Skeletal muscle satellite cell (primary cell): ENCODE measurements at regions not wholly inside any gene's neighbourhood (a gene's known extent, or its start where the extent isn't known, plus 50 kb on each side); places are given as distances from the start of the nearest gene placed in this dataset.

Experiments used
- H3K27me3 ChIP-seq: 2 replicates; pipeline ENCODE4 v1.7.0; 2013; ENCODE audit warnings: low read length; ENCODE audit not compliant: control insufficient read depth, insufficient read depth
- H3K36me3 ChIP-seq: 2 replicates; pipeline ENCODE4 v1.7.0; 2013; ENCODE audit warnings: mild to moderate bottlenecking, control low read depth, low read length; ENCODE audit not compliant: insufficient read depth
- H3K4me1 ChIP-seq: 2 replicates; pipeline ENCODE4 v1.7.0; 2013; ENCODE audit warnings: low read length; ENCODE audit not compliant: control insufficient read depth, insufficient read depth
- H3K4me2 ChIP-seq: 2 replicates; pipeline ENCODE4 v1.7.0; 2013; ENCODE audit warnings: mild to moderate bottlenecking, low read length
- H3K4me3 ChIP-seq: 2 replicates; pipeline ENCODE4 v1.7.0; 2013; ENCODE audit warnings: low read length
- H3K9ac ChIP-seq: 2 replicates; pipeline ENCODE4 v1.7.0; 2013; ENCODE audit warnings: mild to moderate bottlenecking, low read depth, low read length, moderate library complexity
- H3K9me3 ChIP-seq: replicated peaks from 2 replicates; pipeline ENCODE4 v1.7.0; 2013; ENCODE audit warnings: mild to moderate bottlenecking, control low read depth, low read length

DNA sequence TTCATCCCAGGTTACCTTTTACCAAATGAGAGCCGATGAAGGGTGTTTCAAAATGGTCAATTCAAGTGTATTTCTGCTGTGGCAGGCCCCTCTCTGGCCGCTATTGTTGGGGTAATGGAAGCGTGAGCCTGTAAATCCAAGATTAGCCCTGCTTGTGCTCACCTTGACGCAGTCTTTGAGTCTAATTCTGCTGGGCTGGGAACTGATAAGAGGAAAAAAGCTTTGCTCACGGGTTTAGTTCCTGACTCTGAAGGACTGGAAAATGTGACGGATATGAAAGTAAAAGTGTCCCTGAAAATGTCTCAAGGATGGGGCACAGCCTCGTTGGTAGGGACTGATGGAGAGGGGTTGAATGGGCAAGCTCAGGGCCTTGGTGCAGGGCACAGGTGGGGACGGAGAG lies 125.9 kb upstream of the GALNT2 start:
- H3K9me3 ChIP-seq = no peaks in the 10 kb centered on the region
- H3K36me3 ChIP-seq = no peaks in the 10 kb centered on the region
- peaks cover 11% of the 10 kb centered on the region for H3K4me1 ChIP-seq
- no peak overlapping the region for H3K4me3 ChIP-seq
- no peak overlapping the region for H3K9ac ChIP-seq
- no peak overlapping the region for H3K4me2 ChIP-seq
- no peaks in the 10 kb centered on the region for H3K27me3 ChIP-seq

DNA sequence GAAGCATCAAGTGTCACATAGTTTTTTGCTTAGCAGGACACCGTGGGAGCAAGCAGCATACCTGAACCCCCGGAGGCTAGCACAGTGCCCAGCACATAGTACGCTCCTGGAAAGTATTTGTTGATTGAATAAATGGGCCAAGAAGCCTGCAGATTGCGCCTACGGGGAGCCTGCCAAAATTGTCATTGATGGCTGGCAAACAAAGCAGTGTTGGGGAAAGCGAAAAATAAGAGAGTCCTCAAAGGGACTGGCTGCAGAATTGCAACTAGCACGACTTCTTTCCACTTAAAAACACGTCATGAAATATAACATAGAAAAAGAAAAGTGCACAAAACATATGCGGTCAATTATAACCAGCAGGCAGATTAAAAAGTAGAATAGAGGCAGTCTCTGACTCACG lies 125.2 kb upstream of the GALNT2 start:
- Histone ChIP-seq H3K4me1 (peaks cover 11% of the 10 kb centered on the region), H3K9me3 (no peaks in the 10 kb centered on the region), H3K4me3 (no peak overlapping the region), H3K9ac (no peak overlapping the region), H3K27me3 (no peaks in the 10 kb centered on the region), H3K4me2 (no peak overlapping the region), H3K36me3 (no peaks in the 10 kb centered on the region)

DNA sequence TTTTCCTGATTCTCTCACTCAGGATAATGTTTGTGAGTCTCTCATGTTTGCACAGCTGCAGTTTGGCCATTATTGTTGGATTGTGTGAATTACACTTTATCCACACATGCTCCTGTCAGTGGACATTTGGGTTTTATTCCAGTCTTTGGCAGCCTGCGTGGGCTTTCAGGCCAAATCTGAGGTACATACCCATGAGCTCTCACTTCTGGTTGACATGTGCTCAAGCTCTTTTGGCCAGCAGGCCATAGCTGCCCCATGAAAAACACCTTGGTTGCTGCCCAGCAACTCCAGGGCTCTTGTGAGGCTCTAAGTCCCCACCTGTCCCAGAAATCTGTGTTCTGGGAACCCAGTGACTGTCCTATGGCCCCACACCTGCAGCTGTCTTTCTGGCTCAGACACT lies 124.5 kb upstream of the GALNT2 start:
- no peaks in the 10 kb centered on the region for H3K27me3 ChIP-seq
- H3K4me3 ChIP-seq = no peak overlapping the region
- H3K4me1 ChIP-seq = peaks cover 11% of the 10 kb centered on the region
- no peak overlapping the region for H3K9ac ChIP-seq
- H3K36me3 ChIP-seq = no peaks in the 10 kb centered on the region
- no peak overlapping the region for H3K4me2 ChIP-seq
- H3K9me3 ChIP-seq = no peaks in the 10 kb centered on the region

DNA sequence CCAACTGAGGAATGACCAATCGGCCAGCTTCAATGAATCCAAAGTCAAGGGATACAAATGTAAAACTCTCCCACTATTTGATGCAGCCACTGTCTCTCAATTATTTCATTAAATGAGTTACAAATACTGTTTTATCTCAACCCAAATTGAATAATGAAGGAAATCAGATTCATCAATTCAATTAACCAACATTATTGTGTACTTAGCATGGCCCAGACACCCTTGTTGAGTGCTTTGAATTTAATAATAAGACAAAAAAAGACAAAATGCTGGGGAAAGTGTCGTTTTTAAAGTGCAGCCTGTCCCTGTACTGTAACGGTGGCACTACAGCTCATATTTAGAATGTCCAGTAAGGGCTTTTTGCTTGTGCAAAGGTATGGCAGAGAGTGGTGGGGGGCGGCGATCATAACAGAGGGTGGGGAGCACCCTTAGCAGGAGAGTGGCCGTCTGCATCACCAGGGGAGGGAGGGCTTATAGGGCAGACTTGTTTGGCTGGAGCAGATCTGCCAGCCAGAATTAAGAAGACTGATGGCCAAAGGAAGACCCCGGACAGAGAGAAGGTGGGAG lies 123.8 kb upstream of the GALNT2 start:
- H3K9ac ChIP-seq = no peak overlapping the region

DNA sequence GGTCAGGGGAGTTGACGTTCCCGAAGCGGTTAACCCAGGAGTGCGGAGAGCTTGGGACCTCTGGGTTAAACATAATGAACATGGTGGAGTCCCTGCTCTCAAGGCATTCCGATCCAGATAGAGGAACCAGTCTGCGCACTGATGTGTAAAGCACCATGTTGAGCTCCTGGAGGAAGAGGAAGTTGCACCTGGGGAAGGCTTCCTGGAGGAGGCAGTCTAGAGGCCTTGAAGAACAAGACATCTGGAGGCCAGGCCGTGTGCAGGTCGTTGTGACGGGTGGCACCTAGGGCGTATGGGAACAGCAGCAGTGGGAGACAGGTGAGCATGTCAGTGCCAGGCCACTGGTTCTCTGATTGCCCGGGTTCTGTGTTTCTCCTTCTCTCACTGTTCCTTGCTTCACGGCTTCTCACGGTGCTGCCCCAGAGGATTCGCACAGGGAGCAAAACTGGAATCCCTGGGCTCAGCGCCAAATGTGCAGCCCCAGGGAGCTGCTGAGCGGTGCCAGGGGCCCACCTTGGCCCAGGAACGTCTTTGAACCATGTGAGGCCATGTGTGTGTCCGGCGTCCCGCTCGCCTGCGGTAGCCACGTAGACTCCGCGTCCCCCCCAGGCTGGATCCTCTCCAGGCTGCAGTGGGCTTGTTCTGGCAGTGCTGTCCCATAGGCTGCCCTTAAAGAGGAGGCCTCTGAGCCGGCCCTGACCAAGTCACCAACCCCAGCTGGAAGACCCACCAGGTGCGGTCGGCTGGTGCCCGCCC lies 122.9 kb upstream of the GALNT2 start:
- Histone ChIP-seq H3K4me2 (no peak overlapping the region), H3K4me3 (no peak overlapping the region)

More for the DNA sequence above, 123.8 kb upstream of the GALNT2 start:
- Histone ChIP-seq H3K36me3 (no peaks in the 10 kb centered on the region), H3K9me3 (no peaks in the 10 kb centered on the region), H3K27me3 (no peaks in the 10 kb centered on the region), H3K4me1 (peaks cover 16% of the 10 kb centered on the region), H3K4me3 (no peak overlapping the region), H3K4me2 (no peak overlapping the region)

DNA sequence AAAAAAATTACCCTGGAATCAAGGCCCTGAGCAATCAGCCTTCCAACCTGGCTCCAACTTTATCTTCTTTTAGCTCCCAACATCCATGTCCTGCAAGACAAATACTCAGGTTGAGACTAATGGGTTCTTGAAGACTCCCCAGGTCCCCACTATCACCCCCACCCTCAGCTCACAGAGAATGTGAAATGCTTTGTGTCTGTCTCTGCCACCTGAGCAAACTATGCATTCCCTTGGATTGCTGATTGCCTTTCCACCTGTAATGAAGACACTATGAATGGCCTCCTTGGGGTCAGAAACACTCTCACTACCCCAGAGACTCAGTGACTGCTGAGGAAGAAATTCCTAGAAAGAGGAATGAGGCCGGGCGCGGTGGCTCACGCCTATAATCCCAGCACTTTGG lies 121.2 kb upstream of the GALNT2 start:
- Histone ChIP-seq H3K9me3 (no peaks in the 10 kb centered on the region), H3K4me3 (no peak overlapping the region), H3K4me2 (no peak overlapping the region), H3K9ac (no peak overlapping the region), H3K36me3 (no peaks in the 10 kb centered on the region), H3K27me3 (no peaks in the 10 kb centered on the region), H3K4me1 (peaks cover 14% of the 10 kb centered on the region)

More for the DNA sequence above, 122.9 kb upstream of the GALNT2 start:
- no peaks in the 10 kb centered on the region for H3K27me3 ChIP-seq
- no peak overlapping the region for H3K9ac ChIP-seq
- H3K36me3 ChIP-seq = no peaks in the 10 kb centered on the region
- peaks cover 18% of the 10 kb centered on the region for H3K4me1 ChIP-seq
- no peaks in the 10 kb centered on the region for H3K9me3 ChIP-seq

DNA sequence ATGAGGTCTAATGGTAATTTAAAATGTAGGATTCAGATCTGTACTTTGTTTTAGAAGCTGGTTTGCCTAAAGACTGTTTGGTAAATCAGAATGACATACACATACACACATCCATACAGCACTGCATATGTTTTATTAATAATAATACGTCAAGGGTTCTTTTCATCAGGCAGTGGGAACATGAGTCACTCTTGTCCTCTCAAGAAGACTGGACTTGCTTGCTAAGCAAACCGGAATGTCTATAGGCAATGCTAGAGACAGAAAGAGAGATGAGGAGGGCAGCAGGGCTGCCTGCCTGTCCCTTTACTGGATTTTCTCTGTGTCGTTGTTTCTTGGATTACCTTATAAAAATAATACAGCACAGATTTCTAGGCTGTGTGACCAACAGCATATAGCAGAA lies 119.1 kb upstream of the GALNT2 start:
- Histone ChIP-seq H3K36me3 (no peaks in the 10 kb centered on the region), H3K27me3 (no peaks in the 10 kb centered on the region), H3K4me3 (no peak overlapping the region), H3K4me1 (peaks cover 17% of the 10 kb centered on the region), H3K4me2 (no peak overlapping the region), H3K9ac (no peak overlapping the region), H3K9me3 (no peaks in the 10 kb centered on the region)

DNA sequence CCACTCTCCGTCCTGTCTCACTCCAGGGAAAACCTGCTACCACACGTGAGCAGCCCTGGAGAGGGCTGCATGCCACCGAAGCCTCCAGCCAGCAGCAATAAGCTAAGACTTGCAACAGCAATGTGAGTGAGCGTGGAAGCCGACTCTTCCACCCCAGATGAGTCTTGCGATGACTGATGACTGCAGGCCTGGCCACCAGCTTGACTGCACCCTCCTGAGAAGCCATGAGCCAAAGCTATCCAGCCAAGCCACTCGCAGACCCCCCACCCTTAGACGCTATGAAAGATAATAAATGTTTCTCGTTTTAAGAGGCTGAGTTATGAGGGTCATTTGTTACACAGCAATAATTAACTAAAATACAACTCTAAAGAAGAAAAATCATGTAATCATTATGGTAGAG lies 118.6 kb upstream of the GALNT2 start:
- H3K4me1 ChIP-seq = peaks cover 22% of the 10 kb centered on the region
- no peaks in the 10 kb centered on the region for H3K9me3 ChIP-seq
- no peaks in the 10 kb centered on the region for H3K27me3 ChIP-seq
- H3K36me3 ChIP-seq = no peaks in the 10 kb centered on the region
- H3K9ac ChIP-seq = no peak overlapping the region
- no peak overlapping the region for H3K4me2 ChIP-seq
- H3K4me3 ChIP-seq = no peak overlapping the region

DNA sequence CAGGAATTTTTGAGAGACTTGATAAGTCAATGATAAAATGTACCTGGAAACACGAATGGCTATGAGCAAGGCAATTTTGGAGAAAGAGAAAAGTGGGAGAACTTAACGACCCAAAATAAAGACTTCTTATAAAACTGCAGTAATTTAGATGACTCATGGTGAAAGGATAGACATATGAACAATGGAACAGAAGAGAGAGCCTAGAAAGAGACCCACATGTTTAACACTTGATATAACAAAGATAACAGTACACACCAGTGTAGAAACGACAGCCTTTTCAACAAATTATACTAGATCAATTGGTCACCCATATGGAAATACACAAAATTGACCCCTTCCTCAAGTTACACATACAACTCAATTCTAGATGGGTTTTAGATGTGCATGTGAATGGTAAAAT lies 117.5 kb upstream of the GALNT2 start:
- Histone ChIP-seq H3K4me1 (peaks cover 23% of the 10 kb centered on the region), H3K4me2 (no peak overlapping the region), H3K9ac (no peak overlapping the region), H3K9me3 (no peaks in the 10 kb centered on the region), H3K4me3 (no peak overlapping the region), H3K27me3 (no peaks in the 10 kb centered on the region), H3K36me3 (no peaks in the 10 kb centered on the region)

DNA sequence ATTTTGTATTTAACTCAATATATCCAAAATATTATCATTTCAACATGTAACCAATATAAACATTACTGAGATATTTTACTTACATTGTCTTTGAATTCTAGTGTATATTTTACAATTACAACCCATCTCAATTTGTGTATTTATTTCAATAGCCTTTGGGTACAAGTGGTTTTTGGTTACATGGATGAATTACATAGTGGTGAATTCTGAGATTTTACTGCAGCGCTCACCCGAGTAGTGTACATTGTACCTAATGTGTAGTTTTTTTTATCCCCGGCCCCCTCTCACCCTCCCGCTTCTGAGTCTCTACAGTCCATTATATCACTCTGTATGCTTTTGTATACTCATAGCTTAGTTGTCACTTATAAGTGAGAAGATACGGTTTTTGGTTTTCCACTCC lies 117.0 kb upstream of the GALNT2 start:
- H3K36me3 ChIP-seq = no peaks in the 10 kb centered on the region
- no peaks in the 10 kb centered on the region for H3K9me3 ChIP-seq
- H3K27me3 ChIP-seq = no peaks in the 10 kb centered on the region
- H3K4me2 ChIP-seq = no peak overlapping the region
- no peak overlapping the region for H3K9ac ChIP-seq
- H3K4me3 ChIP-seq = no peak overlapping the region
- H3K4me1 ChIP-seq = peaks cover 23% of the 10 kb centered on the region

DNA sequence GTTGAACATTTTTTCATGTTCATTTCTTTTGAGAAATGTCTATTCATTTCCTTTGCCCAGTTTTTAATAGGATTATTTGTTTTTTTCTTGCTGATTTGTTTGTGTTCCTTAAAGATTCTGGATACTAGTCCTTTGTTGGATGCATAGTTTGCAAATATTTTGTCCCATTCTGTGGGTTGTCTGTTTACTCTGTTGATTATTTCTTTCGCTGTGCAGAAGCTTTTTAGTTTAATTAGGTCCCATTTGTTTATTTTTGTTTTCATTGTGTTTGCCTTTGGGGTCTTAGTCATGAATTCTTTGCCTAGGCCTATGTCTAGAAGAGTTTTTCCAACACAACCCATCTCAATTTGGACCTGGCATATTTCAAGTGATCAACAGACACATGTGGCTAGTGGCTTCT lies 116.1 kb upstream of the GALNT2 start:
- Histone ChIP-seq H3K9ac (no peak overlapping the region), H3K4me3 (no peak overlapping the region), H3K27me3 (no peaks in the 10 kb centered on the region), H3K36me3 (no peaks in the 10 kb centered on the region), H3K9me3 (no peaks in the 10 kb centered on the region), H3K4me1 (peaks cover 23% of the 10 kb centered on the region), H3K4me2 (no peak overlapping the region)
